ENCODE measurements at regions not wholly inside any gene's neighbourhood (a gene's known extent, or its start where the extent isn't known, plus 50 kb on each side); places are given as distances from the start of the nearest gene placed in this dataset.

- DNase-seq (ENCODE audit: low spot score), result no peak
- no peak for TF ChIP-seq CTCF (IDR thresholded peaks at IDR 0.05)
Measured at GRCh38 chrX:39534949-39535348, 562.8 kb downstream of the BCOR start.

GRCh38 chrX:39536211-39536610 lies 561.5 kb downstream of the BCOR start:
- Histone ChIP-seq H3K4me3 (no peak overlapping the region), H3K27me3 (no peaks in the 10 kb centered on the region), H3K9me3 (no peaks in the 10 kb centered on the region), H3K27ac (no peak overlapping the region), H3K36me3 (no peaks in the 10 kb centered on the region), H3K4me1 (no peaks in the 10 kb centered on the region)
- no peak for TF ChIP-seq CTCF (IDR thresholded peaks at IDR 0.05)
- DNase-seq (ENCODE audit: low spot score), result no peak

More at GRCh38 chrX:39534949-39535348, 562.8 kb downstream of the BCOR start:
- H3K4me1 ChIP-seq, result no peaks in the 10 kb centered on the region
- no peaks in the 10 kb centered on the region for H3K27me3 ChIP-seq
- H3K27ac ChIP-seq, result no peak overlapping the region
- H3K36me3 ChIP-seq, result no peaks in the 10 kb centered on the region
- H3K4me3 ChIP-seq, result no peak overlapping the region
- H3K9me3 ChIP-seq, result no peaks in the 10 kb centered on the region

GRCh38 chrX:39541881-39542280 lies 555.9 kb downstream of the BCOR start:
- no peak for TF ChIP-seq CTCF (IDR thresholded peaks at IDR 0.05)
- Histone ChIP-seq H3K9me3 (no peaks in the 10 kb centered on the region), H3K4me1 (no peaks in the 10 kb centered on the region), H3K36me3 (no peaks in the 10 kb centered on the region), H3K27ac (no peak overlapping the region), H3K27me3 (no peaks in the 10 kb centered on the region), H3K4me3 (no peak overlapping the region)
- DNase-seq (ENCODE audit: low spot score), result no peak

GRCh38 chrX:39542316-39542715 lies 555.4 kb downstream of the BCOR start:
- Histone ChIP-seq H3K4me1 (no peaks in the 10 kb centered on the region), H3K27ac (no peak overlapping the region), H3K27me3 (no peaks in the 10 kb centered on the region), H3K9me3 (no peaks in the 10 kb centered on the region), H3K4me3 (no peak overlapping the region), H3K36me3 (no peaks in the 10 kb centered on the region)
- DNase-seq (ENCODE audit: low spot score), result no peak
- TF ChIP-seq CTCF (IDR thresholded peaks at IDR 0.05), result no peak

GRCh38 chrX:39550795-39551361 lies 546.9 kb downstream of the BCOR start:
- no peak for DNase-seq (ENCODE audit: low spot score)
- no peak for TF ChIP-seq CTCF (IDR thresholded peaks at IDR 0.05)
- Histone ChIP-seq H3K4me1 (no peaks in the 10 kb centered on the region), H3K27ac (no peak overlapping the region), H3K27me3 (no peaks in the 10 kb centered on the region), H3K9me3 (peaks cover 0 to 9% of the 10 kb centered on the region in 2 donors), H3K4me3 (no peak overlapping the region), H3K36me3 (no peaks in the 10 kb centered on the region)

GRCh38 chrX:39551762-39552161 lies 546.0 kb downstream of the BCOR start:
- Histone ChIP-seq H3K4me1 (no peaks in the 10 kb centered on the region), H3K27me3 (no peaks in the 10 kb centered on the region), H3K36me3 (no peaks in the 10 kb centered on the region), H3K9me3 (peaks cover 0 to 9% of the 10 kb centered on the region in 2 donors), H3K4me3 (no peak overlapping the region), H3K27ac (no peak overlapping the region)
- no peak for DNase-seq (ENCODE audit: low spot score)
- no peak for TF ChIP-seq CTCF (IDR thresholded peaks at IDR 0.05)

Data from right atrium auricular region (tissue), 2 donors.